ENCODE measurements at regions not wholly inside any gene's neighbourhood (a gene's known extent, or its start where the extent isn't known, plus 50 kb on each side); places are given as distances from the start of the nearest gene placed in this dataset.
"Not testable (repeated sequence)": the region's sequence is repeated elsewhere in the genome, so short reads cannot be mapped to it uniquely, and the experiment has no call there.

DNA sequence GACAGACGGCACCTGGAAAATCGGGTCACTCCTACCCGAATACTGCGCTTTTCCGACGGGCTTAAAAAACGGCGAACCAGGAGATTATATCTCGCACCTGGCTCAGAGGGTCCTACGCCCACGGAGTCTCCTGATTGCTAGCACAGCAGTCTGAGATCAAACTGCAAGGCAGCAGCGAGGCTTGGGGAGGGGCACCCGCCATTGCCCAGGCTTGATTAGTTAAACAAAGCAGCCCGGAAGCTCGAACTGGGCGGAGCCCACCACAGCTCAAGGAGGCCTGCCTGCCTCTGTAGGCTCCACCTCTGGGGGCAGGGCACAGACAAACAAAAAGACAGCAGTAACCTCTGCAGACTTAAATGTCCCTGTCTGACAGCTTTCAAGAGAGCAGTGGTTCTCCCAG, 197.5 kb upstream of the FAT3 start:
- TF ChIP-seq, protein P1, sequence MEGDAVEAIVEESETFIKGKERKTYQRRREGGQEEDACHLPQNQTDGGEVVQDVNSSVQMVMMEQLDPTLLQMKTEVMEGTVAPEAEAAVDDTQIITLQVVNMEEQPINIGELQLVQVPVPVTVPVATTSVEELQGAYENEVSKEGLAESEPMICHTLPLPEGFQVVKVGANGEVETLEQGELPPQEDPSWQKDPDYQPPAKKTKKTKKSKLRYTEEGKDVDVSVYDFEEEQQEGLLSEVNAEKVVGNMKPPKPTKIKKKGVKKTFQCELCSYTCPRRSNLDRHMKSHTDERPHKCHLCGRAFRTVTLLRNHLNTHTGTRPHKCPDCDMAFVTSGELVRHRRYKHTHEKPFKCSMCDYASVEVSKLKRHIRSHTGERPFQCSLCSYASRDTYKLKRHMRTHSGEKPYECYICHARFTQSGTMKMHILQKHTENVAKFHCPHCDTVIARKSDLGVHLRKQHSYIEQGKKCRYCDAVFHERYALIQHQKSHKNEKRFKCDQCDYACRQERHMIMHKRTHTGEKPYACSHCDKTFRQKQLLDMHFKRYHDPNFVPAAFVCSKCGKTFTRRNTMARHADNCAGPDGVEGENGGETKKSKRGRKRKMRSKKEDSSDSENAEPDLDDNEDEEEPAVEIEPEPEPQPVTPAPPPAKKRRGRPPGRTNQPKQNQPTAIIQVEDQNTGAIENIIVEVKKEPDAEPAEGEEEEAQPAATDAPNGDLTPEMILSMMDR (IDR thresholded peaks at IDR 0.05): not testable (repeated sequence)
- not testable (repeated sequence) for TF ChIP-seq POLR2A (IDR thresholded peaks at IDR 0.05)
